K562 (cell line): ENCODE measurements at regions not wholly inside any gene's neighbourhood (a gene's known extent, or its start where the extent isn't known, plus 50 kb on each side); places are given as distances from the start of the nearest gene placed in this dataset.

ENCODE experiments used
- ATAC-seq: fragments of 200-7000 bp; cut with Tn5 transposase; 3 replicates; pipeline ENCODE4 v1.9.1; 2020; ENCODE audit warnings: moderate library complexity
- BruUV-seq: library from RNA; stranded (reverse); fragments of 400-500 nt; replicated peaks from 2 replicates; lab custom pipeline; 2021; lab: Mats Ljungman, UMichigan
- CTCF ChIA-PET: fragments of 300-600 bp; formaldehyde crosslinking; extraction: SDS; loops from one replicate; lab custom pipeline; 2021; ENCODE audit warnings: low intra/inter-chr PET ratio; lab: Yijun Ruan, JAX
- POLR2A ChIA-PET: fragments of 300-600, 350-650 bp; sonication (Branson Sonifier 250); formaldehyde crosslinking; extraction: SDS; loops from one replicate; lab custom pipeline; 2021; ENCODE audit warnings: antibody characterized with exemption, inconsistent platforms; lab: Yijun Ruan, JAX
- DNase-seq, 4 experiments: peaks; one replicate each; pipeline versions ENCODE4 v3.0.0 to v3.0.0-alpha.2; 2011 to 2018; ENCODE audit warnings: low spot score in 3 of 4, mixed read lengths in 3 of 4; ENCODE audit errors: extremely low read depth in 1 of 4
- FAIRE-seq: peaks from 2 replicates; lab custom pipeline; 2011; peaks lifted over from hg19 to GRCh38; lab: Jason Lieb, UNC
- H2AFZ ChIP-seq: 2 replicates; pipeline ENCODE4 v1.6.0; 2011; ENCODE audit warnings: low read depth, low read length, control low read depth, inconsistent platforms
- H3K27ac ChIP-seq: fragments of 200-600 bp; 3 replicates; pipeline ENCODE4 v1.8.0; 2011; ENCODE audit warnings: low read depth, mild to moderate bottlenecking, control low read depth, inconsistent platforms, low read length, moderate library complexity, mixed read lengths; ENCODE audit errors: extremely low read depth
- H3K27me3 ChIP-seq, 2 experiments: fragments of 300-600 bp in 1 of 2; 2 replicates in 1 of 2; 3 replicates in 1 of 2; pipeline versions ENCODE4 v1.6.0 to v1.8.0; 2011; ENCODE audit warnings: inconsistent platforms in 2 of 2, low read length in 2 of 2, mild to moderate bottlenecking in 1 of 2, mixed read lengths in 1 of 2, moderate library complexity in 1 of 2; ENCODE audit not compliant: control insufficient read depth in 2 of 2, insufficient read depth in 2 of 2
- H3K36me3 ChIP-seq: fragments of 300-600 bp; 3 replicates; pipeline ENCODE4 v1.8.0; 2011; ENCODE audit warnings: mild to moderate bottlenecking, low read length, inconsistent platforms; ENCODE audit not compliant: control insufficient read depth, insufficient read depth
- H3K4me1 ChIP-seq, 2 experiments: fragments of 200-600 bp in 1 of 2; replicated peaks in 1 of 2; 2 replicates in 1 of 2; 3 replicates in 1 of 2; pipeline versions ENCODE4 v1.5.1 to v1.8.0; 2011; ENCODE audit warnings: inconsistent platforms in 2 of 2, low read length in 2 of 2, mild to moderate bottlenecking in 1 of 2, mixed read lengths in 1 of 2, moderate library complexity in 1 of 2; ENCODE audit not compliant: control insufficient read depth in 2 of 2, insufficient read depth in 2 of 2
- H3K4me2 ChIP-seq: 2 replicates; pipeline ENCODE4 v1.6.1; 2011; ENCODE audit warnings: low read length, control low read depth, inconsistent platforms, mixed read lengths; ENCODE audit not compliant: insufficient read depth
- H3K4me3 ChIP-seq: fragments of 200-600 bp; sonication (generic), shearing (Covaris generic); 2 replicates; pipeline ENCODE4 v1.5.1; 2016; ENCODE audit warnings: control low read depth, inconsistent platforms
- H3K79me2 ChIP-seq: fragments of 200-600 bp; 3 replicates; pipeline ENCODE4 v1.8.0; 2011; ENCODE audit warnings: low read length, inconsistent platforms; ENCODE audit not compliant: control insufficient read depth, insufficient read depth
- H3K9ac ChIP-seq, 2 experiments: 2 replicates each; pipeline versions ENCODE4 v1.6.0 to v1.6.1; 2011; ENCODE audit warnings: low read depth in 2 of 2, low read length in 2 of 2, control low read depth in 1 of 2, inconsistent platforms in 1 of 2, mild to moderate bottlenecking in 1 of 2, mixed read lengths in 1 of 2; ENCODE audit not compliant: insufficient read depth in 1 of 2
- H3K9me1 ChIP-seq: one replicate; pipeline ENCODE4 v1.6.0; 2011; ENCODE audit warnings: inconsistent platforms, mild to moderate bottlenecking, low read length, moderate library complexity; ENCODE audit not compliant: control insufficient read depth, insufficient read depth
- H3K9me3 ChIP-seq: replicated peaks from 2 replicates; pipeline ENCODE4 v1.5.1; 2011; ENCODE audit warnings: low read depth, low read length, inconsistent platforms; ENCODE audit not compliant: control insufficient read depth, insufficient read depth
- H4K20me1 ChIP-seq: replicated peaks from 2 replicates; pipeline ENCODE4 v1.6.1; 2011; ENCODE audit warnings: low read length, inconsistent platforms, mixed read lengths; ENCODE audit not compliant: control insufficient read depth, insufficient read depth
- FOXA3 ChIP-seq, 2 experiments: fragments of 450-650 bp in 1 of 2; sonication (generic) in 1 of 2; formaldehyde crosslinking; IDR thresholded peaks in 1 of 2; conservative IDR thresholded peaks in 1 of 2; 2 replicates each; pipeline versions ENCODE4 v1.4.0 to v1.8.0; 2020 to 2022; ENCODE audit warnings: mild to moderate bottlenecking in 2 of 2, missing genetic modification reagents in 1 of 2
- HMBOX1 ChIP-seq: sonication (generic); IDR thresholded peaks from 2 replicates; pipeline ENCODE4 v1.6.1; 2016
- MAZ ChIP-seq, 2 experiments: fragments of 450-650 bp in 1 of 2; sonication (generic) in 1 of 2; formaldehyde crosslinking; IDR thresholded peaks in 1 of 2; conservative IDR thresholded peaks in 1 of 2; 2 replicates each; pipeline versions ENCODE4 v1.4.0 to v1.5.0; 2020; ENCODE audit warnings: mild to moderate bottlenecking in 1 of 2, missing genetic modification reagents in 1 of 2
- SMAD2 ChIP-seq: fragments of 150-350 bp; IDR thresholded peaks from 2 replicates; pipeline ENCODE4 v1.6.1; 2014; ENCODE audit warnings: low read depth, mild to moderate bottlenecking, low read length
- SMAD4 ChIP-seq: fragments of 250-450 bp; sonication (Bioruptor Pico); conservative IDR thresholded peaks from 2 replicates; pipeline ENCODE4 v1.8.0; 2021; ENCODE audit warnings: inconsistent platforms, mild to moderate bottlenecking, moderate library complexity
- TBL1XR1 ChIP-seq, 2 experiments: IDR thresholded peaks; 2 replicates each; pipeline ENCODE4 v1.6.1; 2012; ENCODE audit warnings: improper control_type of control experiment in 2 of 2, low read length in 2 of 2, mild to moderate bottlenecking in 1 of 2
- ZNF347 ChIP-seq: fragments of 450-650 bp; formaldehyde crosslinking; IDR thresholded peaks from 2 replicates; pipeline ENCODE4 v1.4.0; 2020; ENCODE audit warnings: low read depth, mild to moderate bottlenecking, moderate library complexity
- WGBS: fragments of 100-300 bp; shearing (Covaris generic); methylation state at CpG from one replicate; pipeline ENCODE4 v1.1.6; 2016; ENCODE audit warnings: low coverage, mixed read lengths; ENCODE audit not compliant: insufficient coverage; ENCODE audit errors: missing lambda C conversion rate; 5-methylcytosine and 5-hydroxymethylcytosine counted together
- in situ Hi-C: fragments of 300-500 bp; cut with MboI; formaldehyde crosslinking; loops from 4 replicates; pipeline ENCODE4 v1.15.0; 2018; ENCODE audit warnings: inconsistent platforms, mixed read lengths
- intact Hi-C: fragments of 100-400 bp; cut with micrococcal nuclease; formaldehyde crosslinking; loops from 2 replicates; pipeline ENCODE4 v1.14.2; 2022
- TF ChIP-seq, protein P1 (sequence below): fragments of 450-650 bp; formaldehyde crosslinking; IDR thresholded peaks from 2 replicates; pipeline ENCODE4 v1.4.0; 2020; ENCODE audit warnings: mild to moderate bottlenecking, moderate library complexity

DNA sequence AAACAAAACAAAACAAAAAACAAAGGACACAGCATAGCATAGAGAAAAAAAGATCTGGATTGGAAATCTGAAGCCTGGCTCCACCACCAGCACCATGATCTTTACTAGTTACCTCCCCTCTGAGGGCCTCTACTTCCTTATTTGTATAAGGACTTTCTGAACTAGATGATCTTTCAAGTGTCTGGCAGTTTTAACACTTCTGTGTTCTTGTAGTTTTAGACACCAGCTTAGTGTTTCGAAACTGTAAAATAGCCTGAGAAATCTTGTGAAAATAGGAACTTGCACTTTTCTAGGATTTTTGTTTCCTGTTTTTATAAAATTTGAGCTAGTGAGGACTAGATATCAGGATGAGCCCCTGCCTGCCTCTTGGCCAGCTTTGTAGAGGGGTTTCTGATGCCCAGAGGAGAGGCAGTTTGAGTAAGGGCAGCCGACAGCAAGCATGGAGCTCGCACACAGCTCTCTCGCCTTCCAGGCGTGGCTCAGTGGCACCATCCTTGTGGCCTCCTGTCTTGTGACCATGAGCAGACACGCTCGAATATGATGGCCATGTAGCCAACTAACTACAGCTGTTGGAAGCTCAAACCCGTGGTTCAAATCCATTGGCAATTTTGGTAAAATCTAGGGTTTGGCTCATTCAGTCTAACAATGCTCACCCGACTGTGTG lies 319.0 kb downstream of the KCNRG start:
- Histone ChIP-seq H3K9ac (0 out of 4 replicates have a peak overlapping the region, but pooled peaks of 1 of the 2 experiments have one; percentile 32), H3K27ac (peak overlapping the region; percentile 57; the same call in 2 of the 3 replicates), H3K9me1 (peaks cover 2% of the 10 kb centered on the region), H2AFZ (peak overlapping the region; percentile 47), H3K9me3 (no peaks in the 10 kb centered on the region), H3K36me3 (no peaks in the 10 kb centered on the region), H4K20me1 (no peaks in the 10 kb centered on the region), H3K4me2 (peak overlapping the region; percentile 42; the same call in 1 of the 2 replicates), H3K4me3 (no peak overlapping the region), H3K79me2 (peaks cover 10% of the 10 kb centered on the region; the same call in 1 of the 3 replicates), H3K4me1 (peaks cover 0 to 22% of the 10 kb centered on the region in 2 experiments; a peak in 3 of 5 replicates), H3K27me3 (no peaks in the 10 kb centered on the region)
- 62% methylated on average over 9 of the region's 9 CpGs for WGBS
- intact Hi-C loops = no loop called here
- BruUV-seq = no TSS peak
- ATAC-seq = peak; percentile 59
- POLR2A ChIA-PET = interaction anchor here (0.6 to 2.7 kb wide), 14 partner anchors 9 to 338 kb away, joined by 3 to 9 read pairs (median 3); partner anchors contain the start of gene TRIM13
- DNase-seq = no peak
- FAIRE-seq = peak; percentile 11
- TF ChIP-seq, protein P1, sequence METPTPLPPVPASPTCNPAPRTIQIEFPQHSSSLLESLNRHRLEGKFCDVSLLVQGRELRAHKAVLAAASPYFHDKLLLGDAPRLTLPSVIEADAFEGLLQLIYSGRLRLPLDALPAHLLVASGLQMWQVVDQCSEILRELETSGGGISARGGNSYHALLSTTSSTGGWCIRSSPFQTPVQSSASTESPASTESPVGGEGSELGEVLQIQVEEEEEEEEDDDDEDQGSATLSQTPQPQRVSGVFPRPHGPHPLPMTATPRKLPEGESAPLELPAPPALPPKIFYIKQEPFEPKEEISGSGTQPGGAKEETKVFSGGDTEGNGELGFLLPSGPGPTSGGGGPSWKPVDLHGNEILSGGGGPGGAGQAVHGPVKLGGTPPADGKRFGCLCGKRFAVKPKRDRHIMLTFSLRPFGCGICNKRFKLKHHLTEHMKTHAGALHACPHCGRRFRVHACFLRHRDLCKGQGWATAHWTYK = peak; percentile 88
- TF ChIP-seq ZNF347 (CRISPR knock-in tag) = no peak
- no peak for TF ChIP-seq SMAD4 (CRISPR knock-in tag)
- TF ChIP-seq HMBOX1 = peak; percentile 87
- 0 out of 4 replicates have a peak, but pooled peaks of 1 of the 2 experiments have one; percentile 22 for TF ChIP-seq FOXA3 (CRISPR knock-in tag; conservative IDR thresholded peaks at IDR 0.05 in 1 of 2, IDR thresholded peaks at IDR 0.05 in 1 of 2)
- TF ChIP-seq TBL1XR1 (IDR thresholded peaks at IDR 0.05; ENCODE audit: low read length in 2 of 2) = no peak
- no peak for TF ChIP-seq MAZ (CRISPR knock-in tag; conservative IDR thresholded peaks at IDR 0.05 in 1 of 2, IDR thresholded peaks at IDR 0.05 in 1 of 2)
- TF ChIP-seq SMAD2 = no peak
- CTCF ChIA-PET = no interaction called here
- in situ Hi-C loops = no loop called here
